Endothelial cell of umbilical vein (primary cell): ENCODE measurements at regions not wholly inside any gene's neighbourhood (a gene's known extent, or its start where the extent isn't known, plus 50 kb on each side); places are given as distances from the start of the nearest gene placed in this dataset.

ENCODE experiments used
- BruUV-seq: library from RNA; stranded (reverse); fragments of 400-500 nt; replicated peaks from 2 replicates; lab custom pipeline; 2021; lab: Mats Ljungman, UMichigan
- CTCF ChIA-PET: fragments of 300-600, 350-600 bp; sonication (Branson Sonifier 250); formaldehyde crosslinking; loops from one replicate; lab custom pipeline; 2021; ENCODE audit warnings: antibody characterized with exemption, inconsistent platforms; lab: Charles Lee
- POLR2A ChIA-PET: fragments of 300-600, 350-600 bp; sonication (Branson Sonifier 250); formaldehyde crosslinking; loops from one replicate; lab custom pipeline; 2021; ENCODE audit warnings: antibody characterized with exemption, inconsistent platforms; lab: Charles Lee
- DNase-seq: peaks from one replicate; pipeline ENCODE4 v3.0.0-alpha.2; 2011; ENCODE audit warnings: low read depth, low spot score
- FAIRE-seq: peaks from 2 replicates; lab custom pipeline; 2011; peaks lifted over from hg19 to GRCh38; lab: Jason Lieb, UNC
- H2AFZ ChIP-seq: 2 replicates; pipeline ENCODE4 v1.6.0; 2012; ENCODE audit warnings: low read depth, low read length, control low read depth, inconsistent platforms
- H3K27ac ChIP-seq: 2 replicates; pipeline ENCODE4 v1.5.1; 2011; ENCODE audit warnings: low read depth, mild to moderate bottlenecking, control low read depth, low read length, moderate library complexity; ENCODE audit not compliant: insufficient read depth
- H3K27me3 ChIP-seq, 2 experiments: 2 replicates each; pipeline versions ENCODE4 v1.6.0 to v1.6.1; 2011; ENCODE audit warnings: low read length in 2 of 2, mixed read lengths in 1 of 2; ENCODE audit not compliant: control insufficient read depth in 2 of 2, insufficient read depth in 2 of 2
- H3K36me3 ChIP-seq, 2 experiments: 2 replicates in 1 of 2; 3 replicates in 1 of 2; pipeline ENCODE4 v1.5.1; 2011; ENCODE audit warnings: low read length in 2 of 2, mild to moderate bottlenecking in 1 of 2, moderate library complexity in 1 of 2; ENCODE audit not compliant: control insufficient read depth in 2 of 2, insufficient read depth in 2 of 2; ENCODE audit errors: extremely low read depth in 1 of 2
- H3K4me1 ChIP-seq: 3 replicates; pipeline ENCODE4 v1.5.1; 2011; ENCODE audit warnings: mild to moderate bottlenecking, low read length; ENCODE audit not compliant: control insufficient read depth, insufficient read depth; ENCODE audit errors: extremely low read depth
- H3K4me2 ChIP-seq: 2 replicates; pipeline ENCODE4 v1.6.1; 2011; ENCODE audit warnings: low read length, control low read depth, mixed read lengths; ENCODE audit not compliant: insufficient read depth
- H3K4me3 ChIP-seq, 3 experiments: fragments of 200-600 bp in 1 of 3; sonication (generic), shearing (Covaris generic) in 1 of 3; replicated peaks in 1 of 3; 2 replicates each; pipeline ENCODE4 v1.5.1; 2011 to 2016; ENCODE audit warnings: control low read depth in 3 of 3, low read length in 3 of 3, mild to moderate bottlenecking in 2 of 3, inconsistent platforms in 1 of 3, low read depth in 1 of 3, moderate library complexity in 1 of 3; ENCODE audit not compliant: insufficient read depth in 1 of 3
- H3K79me2 ChIP-seq: 2 replicates; pipeline ENCODE4 v1.6.0; 2012; ENCODE audit warnings: low read length, inconsistent platforms; ENCODE audit not compliant: control insufficient read depth, insufficient read depth
- H3K9ac ChIP-seq: replicated peaks from 2 replicates; pipeline ENCODE3; 2011; ENCODE audit warnings: low read length, control low read depth; ENCODE audit not compliant: insufficient read depth; ENCODE audit errors: extremely low read depth
- H3K9me1 ChIP-seq: replicated peaks from 3 replicates; pipeline ENCODE4 v1.6.0; 2011; ENCODE audit warnings: mild to moderate bottlenecking, low read length; ENCODE audit not compliant: control insufficient read depth, insufficient read depth; ENCODE audit errors: extremely low read depth
- H3K9me3 ChIP-seq: replicated peaks from 2 replicates; pipeline ENCODE4 v1.5.1; 2012; ENCODE audit warnings: low read length, inconsistent platforms; ENCODE audit not compliant: control insufficient read depth, insufficient read depth
- H4K20me1 ChIP-seq: replicated peaks from 2 replicates; pipeline ENCODE3; 2011; ENCODE audit warnings: mild to moderate bottlenecking, low read length; ENCODE audit not compliant: control insufficient read depth, insufficient read depth; ENCODE audit errors: extremely low read depth
- CTCF ChIP-seq, 2 donors: IDR thresholded peaks; 1 replicate in 1 of 2; 2 replicates in 1 of 2; pipeline ENCODE4 v1.5.1; 2011; ENCODE audit warnings: low read length in 2 of 2, mild to moderate bottlenecking in 2 of 2, moderate library complexity in 2 of 2, control low read depth in 1 of 2, inconsistent platforms in 1 of 2, low read depth in 1 of 2; ENCODE audit not compliant: insufficient read depth in 1 of 2; ENCODE audit errors: extremely low read depth in 1 of 2
- EZH2 ChIP-seq: IDR thresholded peaks from 2 replicates; pipeline ENCODE4 v1.6.1; 2012; ENCODE audit warnings: borderline replicate concordance, low read depth, mild to moderate bottlenecking, moderate library complexity, low read length, inconsistent platforms; ENCODE audit not compliant: severe bottlenecking
- FOS ChIP-seq: IDR thresholded peaks from 2 replicates; pipeline ENCODE4 v1.6.1; 2011; ENCODE audit warnings: mild to moderate bottlenecking, low read length, moderate library complexity, borderline replicate concordance; ENCODE audit not compliant: insufficient read depth
- GATA2 ChIP-seq: IDR thresholded peaks from 2 replicates; pipeline ENCODE4 v1.7.0; 2011; ENCODE audit warnings: low read depth, mild to moderate bottlenecking, moderate library complexity, mixed read lengths, low read length; ENCODE audit not compliant: insufficient read length, insufficient read depth
- JUN ChIP-seq: IDR thresholded peaks from 2 replicates; pipeline ENCODE4 v1.6.1; 2011; ENCODE audit warnings: borderline replicate concordance, low read depth; ENCODE audit not compliant: insufficient read length, insufficient read depth
- MAX ChIP-seq: IDR thresholded peaks from 2 replicates; pipeline ENCODE4 v1.6.1; 2011; ENCODE audit not compliant: insufficient read depth, insufficient read length
- MYC ChIP-seq: IDR thresholded peaks from one replicate; pipeline ENCODE4 v1.6.1; 2011; ENCODE audit warnings: mild to moderate bottlenecking, low read depth, low read length
- POLR2A ChIP-seq: IDR thresholded peaks from 2 replicates; pipeline ENCODE4 v1.6.1; 2012; ENCODE audit warnings: low read depth, mild to moderate bottlenecking, control low read depth, low read length
- POLR2AphosphoS5 ChIP-seq: IDR thresholded peaks from 2 replicates; pipeline ENCODE4 v1.6.1; 2012; ENCODE audit warnings: low read depth, mild to moderate bottlenecking, control low read depth, low read length, moderate library complexity; ENCODE audit not compliant: insufficient read depth
- dilution Hi-C: fragments of 300-500 bp; cut with MboI; formaldehyde crosslinking; loops from one replicate; pipeline ENCODE4 v1.15.0; 2019; ENCODE audit warnings: low sequenced_read_pairs; ENCODE audit not compliant: extremely low pct_ligation_motif_present
- intact Hi-C: fragments of 100-400 bp; cut with micrococcal nuclease; formaldehyde crosslinking; loops from one replicate; pipeline ENCODE4 v1.10.0; 2022

- TF ChIP-seq GATA2 (no peak), EZH2 (no peak), CTCF (IDR thresholded peaks at IDR 0.05; ENCODE audit: extremely low read depth in 1 of 2, insufficient read depth in 1 of 2, low read depth in 1 of 2, low read length in 2 of 2) (no peak), POLR2A (no peak), FOS (no peak), MYC (no peak), MAX (no peak), JUN (no peak), POLR2AphosphoS5 (no peak)
- ChIA-PET POLR2A (no interaction called here), CTCF (no interaction called here)
- DNase-seq = no peak
- H3K27me3 ChIP-seq = no peaks in the 10 kb centered on the region
- no peak overlapping the region for H3K4me3 ChIP-seq
- H3K4me2 ChIP-seq = no peak overlapping the region
- intact Hi-C loops (no loop called here), dilution Hi-C loops (no loop called here)
- peaks cover 7% of the 10 kb centered on the region for H3K9me3 ChIP-seq
- BruUV-seq = no TSS peak
- H3K27ac ChIP-seq = no peak overlapping the region
- FAIRE-seq = no peak
- H3K9ac ChIP-seq = no peak overlapping the region
- H3K9me1 ChIP-seq = no peaks in the 10 kb centered on the region
- no peaks in the 10 kb centered on the region for H3K36me3 ChIP-seq
- no peaks in the 10 kb centered on the region for H4K20me1 ChIP-seq
- no peaks in the 10 kb centered on the region for H3K79me2 ChIP-seq
- H2AFZ ChIP-seq = no peak overlapping the region
- H3K4me1 ChIP-seq = no peaks in the 10 kb centered on the region
These were observed 57.6 kb upstream of the FZD10 start for GRCh38 chr12:130104571-130105106.
